HUES6 (cell line): ENCODE measurements at regions not wholly inside any gene's neighbourhood (a gene's known extent, or its start where the extent isn't known, plus 50 kb on each side); places are given as distances from the start of the nearest gene placed in this dataset.

Experiments used
- H3K27ac ChIP-seq: 2 replicates; pipeline ENCODE4 v1.7.0; 2013; ENCODE audit warnings: low read depth, mild to moderate bottlenecking, low read length, inconsistent platforms
- H3K27me3 ChIP-seq: 2 replicates; pipeline ENCODE4 v1.6.1; 2013; ENCODE audit warnings: low read length; ENCODE audit not compliant: control insufficient read depth, insufficient read depth
- H3K36me3 ChIP-seq: 2 replicates; pipeline ENCODE4 v1.6.1; 2013; ENCODE audit warnings: low read length; ENCODE audit not compliant: control insufficient read depth, insufficient read depth
- H3K4me1 ChIP-seq: 2 replicates; pipeline ENCODE4 v1.6.1; 2013; ENCODE audit warnings: low read length; ENCODE audit not compliant: control insufficient read depth, insufficient read depth
- H3K4me3 ChIP-seq: 2 replicates; pipeline ENCODE4 v1.5.1; 2013; ENCODE audit warnings: low read depth, low read length
- H3K9ac ChIP-seq: one replicate; pipeline ENCODE4 v1.6.1; 2013; ENCODE audit warnings: mild to moderate bottlenecking, low read length
- H3K9me3 ChIP-seq: 2 replicates; pipeline ENCODE4 v1.6.1; 2013; ENCODE audit warnings: low read depth, low read length; ENCODE audit not compliant: control insufficient read depth, insufficient read depth

GRCh38 chr14:37650356-37651037 lies 55.1 kb downstream of the TTC6 start:
- H3K36me3 ChIP-seq: no peaks in the 10 kb centered on the region
- no peaks in the 10 kb centered on the region for H3K9me3 ChIP-seq
- no peaks in the 10 kb centered on the region for H3K27me3 ChIP-seq
- peaks cover 12% of the 10 kb centered on the region; the same call in 1 of the 2 replicates for H3K4me1 ChIP-seq
- H3K27ac ChIP-seq: no peak overlapping the region
- no peak overlapping the region for H3K9ac ChIP-seq
- no peak overlapping the region for H3K4me3 ChIP-seq

GRCh38 chr14:37652042-37652441 lies 56.6 kb downstream of the TTC6 start:
- Histone ChIP-seq H3K27me3 (no peaks in the 10 kb centered on the region), H3K9me3 (no peaks in the 10 kb centered on the region), H3K9ac (no peak overlapping the region), H3K36me3 (no peaks in the 10 kb centered on the region), H3K27ac (no peak overlapping the region), H3K4me3 (no peak overlapping the region), H3K4me1 (peaks cover 12% of the 10 kb centered on the region; the same call in 1 of the 2 replicates)

GRCh38 chr14:37655418-37655817 lies 60.0 kb downstream of the TTC6 start:
- Histone ChIP-seq H3K27me3 (no peaks in the 10 kb centered on the region), H3K4me1 (peaks cover 6% of the 10 kb centered on the region; the same call in 1 of the 2 replicates), H3K9me3 (no peaks in the 10 kb centered on the region), H3K9ac (no peak overlapping the region), H3K4me3 (no peak overlapping the region), H3K27ac (no peak overlapping the region), H3K36me3 (no peaks in the 10 kb centered on the region)

DNA sequence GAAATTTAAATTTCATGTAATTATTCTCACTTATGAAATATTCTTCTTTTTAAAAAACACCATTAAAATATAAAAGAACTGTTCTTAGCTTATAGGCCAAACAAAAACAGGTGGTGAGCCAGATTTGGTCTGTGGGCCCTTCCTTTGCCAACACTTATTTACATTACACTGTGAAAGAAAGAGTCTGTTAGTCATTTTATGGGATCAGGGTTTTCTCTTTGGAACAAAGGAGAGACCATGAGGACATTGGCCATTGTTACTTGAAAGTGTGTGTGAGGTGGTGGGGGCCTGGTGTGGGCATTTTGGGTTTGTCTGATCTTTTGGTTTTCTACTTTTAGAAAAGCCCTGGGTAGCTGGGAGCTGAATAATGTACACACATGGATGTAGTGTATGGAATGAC lies 62.7 kb downstream of the TTC6 start:
- no peaks in the 10 kb centered on the region for H3K36me3 ChIP-seq
- no peaks in the 10 kb centered on the region for H3K27me3 ChIP-seq
- no peaks in the 10 kb centered on the region for H3K4me1 ChIP-seq
- H3K27ac ChIP-seq: no peak overlapping the region
- no peak overlapping the region for H3K4me3 ChIP-seq
- no peaks in the 10 kb centered on the region for H3K9me3 ChIP-seq
- no peak overlapping the region for H3K9ac ChIP-seq

DNA sequence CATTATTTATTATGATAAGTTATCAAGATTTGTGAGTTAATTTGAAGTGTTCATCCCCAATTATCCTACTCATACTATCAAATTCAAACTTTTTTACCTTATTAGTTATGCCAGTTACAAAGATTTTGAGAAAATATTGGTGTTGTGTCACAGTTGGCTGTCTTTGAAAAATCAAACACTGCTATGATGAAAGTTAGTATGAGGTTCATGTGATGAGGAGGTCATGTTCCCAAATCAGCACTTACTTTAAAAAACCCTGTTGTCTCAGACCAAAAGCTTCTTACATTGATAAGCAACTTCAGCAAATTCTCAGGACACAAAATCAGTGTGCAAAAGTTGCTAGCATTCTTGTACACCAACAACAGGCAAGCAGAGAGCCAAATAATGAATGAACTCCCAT lies 68.1 kb downstream of the TTC6 start:
- no peak overlapping the region for H3K27ac ChIP-seq
- H3K4me1 ChIP-seq: no peaks in the 10 kb centered on the region
- H3K27me3 ChIP-seq: no peaks in the 10 kb centered on the region
- H3K9ac ChIP-seq: no peak overlapping the region
- no peak overlapping the region for H3K4me3 ChIP-seq
- no peaks in the 10 kb centered on the region for H3K9me3 ChIP-seq
- H3K36me3 ChIP-seq: no peaks in the 10 kb centered on the region

DNA sequence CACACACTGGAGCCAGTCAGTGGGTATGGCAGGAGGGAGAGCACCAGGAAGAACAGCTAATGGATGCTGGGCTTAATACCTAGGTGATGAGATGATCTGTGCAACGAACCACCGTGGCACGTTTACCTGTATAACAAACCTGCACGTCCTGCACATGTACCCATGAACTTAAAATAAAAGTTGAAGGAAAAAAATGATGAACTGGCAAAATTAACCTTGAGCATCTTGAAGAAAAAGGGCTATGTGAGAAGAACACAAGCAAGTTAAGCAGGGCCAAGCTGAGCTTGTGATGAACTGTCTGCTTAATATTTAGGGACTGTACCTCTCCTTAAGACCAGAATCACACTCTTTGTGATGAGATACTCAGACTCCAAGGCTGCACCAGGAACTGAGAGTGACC lies 70.0 kb downstream of the TTC6 start:
- H3K9me3 ChIP-seq: no peaks in the 10 kb centered on the region
- no peak overlapping the region for H3K27ac ChIP-seq
- H3K4me1 ChIP-seq: no peaks in the 10 kb centered on the region
- H3K27me3 ChIP-seq: no peaks in the 10 kb centered on the region
- H3K9ac ChIP-seq: no peak overlapping the region
- H3K4me3 ChIP-seq: no peak overlapping the region
- H3K36me3 ChIP-seq: no peaks in the 10 kb centered on the region

DNA sequence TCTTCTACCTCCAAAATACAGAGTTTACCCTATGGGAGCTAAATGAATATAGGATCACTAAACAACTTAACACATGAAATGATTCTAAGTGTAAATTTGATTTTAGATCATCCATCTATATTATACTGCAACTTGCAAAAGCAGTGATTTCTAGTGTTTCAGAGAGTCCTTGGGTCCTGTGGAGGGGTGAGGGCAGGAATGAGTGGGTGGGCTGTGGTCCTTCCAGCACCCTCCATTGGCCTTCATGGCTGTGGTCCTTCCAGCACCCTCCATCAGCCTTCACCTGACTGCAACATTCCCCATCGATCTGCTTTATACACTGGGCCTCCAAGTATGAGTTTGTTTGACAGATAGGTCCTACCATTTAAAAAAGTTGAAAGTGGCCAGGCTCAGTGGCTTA lies 70.5 kb downstream of the TTC6 start:
- Histone ChIP-seq H3K4me3 (no peak overlapping the region), H3K27ac (no peak overlapping the region), H3K9me3 (no peaks in the 10 kb centered on the region), H3K9ac (no peak overlapping the region), H3K27me3 (no peaks in the 10 kb centered on the region), H3K4me1 (no peaks in the 10 kb centered on the region), H3K36me3 (no peaks in the 10 kb centered on the region)

DNA sequence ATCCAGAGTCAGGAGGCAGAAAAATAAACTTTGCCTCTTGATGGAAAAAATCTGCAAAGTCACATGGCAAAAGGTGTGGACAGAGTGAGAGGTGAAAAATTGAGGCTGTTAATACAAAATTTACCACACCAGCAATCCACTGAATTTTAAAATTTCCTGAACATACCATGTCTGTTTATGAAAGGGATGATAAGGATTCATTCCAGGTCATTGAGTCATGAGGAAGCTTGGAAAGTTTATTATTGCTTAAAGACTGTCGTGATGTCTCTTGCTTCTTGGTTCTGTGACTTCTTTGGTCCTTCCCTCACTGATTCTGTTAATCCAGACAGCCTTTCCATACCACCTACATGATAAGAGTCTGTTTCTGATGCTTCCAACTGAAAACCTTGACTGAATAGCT lies 73.2 kb downstream of the TTC6 start:
- H3K4me3 ChIP-seq: no peak overlapping the region
- no peaks in the 10 kb centered on the region for H3K9me3 ChIP-seq
- no peaks in the 10 kb centered on the region for H3K36me3 ChIP-seq
- H3K27ac ChIP-seq: no peak overlapping the region
- no peaks in the 10 kb centered on the region for H3K4me1 ChIP-seq
- H3K9ac ChIP-seq: no peak overlapping the region
- no peaks in the 10 kb centered on the region for H3K27me3 ChIP-seq

DNA sequence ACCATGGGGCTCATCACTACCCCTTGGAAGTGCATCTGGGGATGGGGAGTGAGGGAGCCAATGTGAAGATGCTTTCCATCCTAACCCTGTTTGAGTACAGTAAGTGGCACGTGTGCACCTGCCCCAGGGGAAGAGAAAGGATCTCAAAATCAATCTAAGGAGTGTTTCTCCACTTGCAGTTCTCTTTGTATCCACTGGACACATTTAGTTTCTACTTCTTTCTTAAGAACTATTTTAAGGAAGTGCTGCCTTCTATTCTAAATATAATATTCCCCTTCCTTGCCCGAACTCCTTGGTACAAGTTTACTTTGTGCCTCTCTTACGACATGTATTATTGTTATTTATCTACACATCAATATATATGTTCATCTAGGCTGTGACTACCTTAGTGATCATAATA lies 73.8 kb downstream of the TTC6 start:
- no peak overlapping the region for H3K9ac ChIP-seq
- no peaks in the 10 kb centered on the region for H3K9me3 ChIP-seq
- no peak overlapping the region for H3K4me3 ChIP-seq
- no peaks in the 10 kb centered on the region for H3K4me1 ChIP-seq
- H3K27me3 ChIP-seq: no peaks in the 10 kb centered on the region
- no peak overlapping the region for H3K27ac ChIP-seq
- H3K36me3 ChIP-seq: no peaks in the 10 kb centered on the region

- Histone ChIP-seq H3K9me3 (no peaks in the 10 kb centered on the region), H3K4me1 (no peaks in the 10 kb centered on the region), H3K4me3 (no peak overlapping the region), H3K36me3 (no peaks in the 10 kb centered on the region), H3K9ac (no peak overlapping the region), H3K27ac (no peak overlapping the region), H3K27me3 (no peaks in the 10 kb centered on the region)
Observed at GRCh38 chr14:37673439-37673838, 78.0 kb downstream of the TTC6 start.

GRCh38 chr14:37678916-37679315 lies 83.5 kb downstream of the TTC6 start:
- Histone ChIP-seq H3K27me3 (no peaks in the 10 kb centered on the region), H3K9me3 (no peaks in the 10 kb centered on the region), H3K9ac (no peak overlapping the region), H3K27ac (no peak overlapping the region), H3K4me3 (no peak overlapping the region), H3K4me1 (no peaks in the 10 kb centered on the region), H3K36me3 (no peaks in the 10 kb centered on the region)

- H3K36me3 ChIP-seq: no peaks in the 10 kb centered on the region
Observed at GRCh38 chr14:37681486-37681885, 86.1 kb downstream of the TTC6 start.

More at GRCh38 chr14:37681486-37681885, 86.1 kb downstream of the TTC6 start:
- no peaks in the 10 kb centered on the region for H3K4me1 ChIP-seq
- H3K9me3 ChIP-seq: no peaks in the 10 kb centered on the region
- H3K27me3 ChIP-seq: no peaks in the 10 kb centered on the region
- H3K27ac ChIP-seq: no peak overlapping the region
- no peak overlapping the region for H3K9ac ChIP-seq
- H3K4me3 ChIP-seq: no peak overlapping the region
